Astrocyte of the spinal cord (primary cell): ENCODE measurements at regions not wholly inside any gene's neighbourhood (a gene's known extent, or its start where the extent isn't known, plus 50 kb on each side); places are given as distances from the start of the nearest gene placed in this dataset.
"Not testable (repeated sequence)": the region's sequence is repeated elsewhere in the genome, so short reads cannot be mapped to it uniquely, and the experiment has no call there.

ENCODE experiments used
- DNase-seq: peaks from one replicate; pipeline ENCODE4 v3.0.0; 2011; ENCODE audit warnings: low read depth, low spot score
- H3K4me3 ChIP-seq: 2 replicates; pipeline ENCODE4 v1.5.1; 2011; ENCODE audit warnings: low read depth, mild to moderate bottlenecking, low read length, moderate library complexity
- in situ Hi-C: cut with HindIII; loops from 2 replicates; pipeline ENCODE4 v1.10.0; 2017; ENCODE audit warnings: low sequenced_read_pairs
- TF ChIP-seq, protein P1 (sequence below): IDR thresholded peaks from 2 replicates; pipeline ENCODE4 v1.5.1; 2012; ENCODE audit warnings: low read depth, mild to moderate bottlenecking, low read length, inconsistent platforms

- TF ChIP-seq, protein P1, sequence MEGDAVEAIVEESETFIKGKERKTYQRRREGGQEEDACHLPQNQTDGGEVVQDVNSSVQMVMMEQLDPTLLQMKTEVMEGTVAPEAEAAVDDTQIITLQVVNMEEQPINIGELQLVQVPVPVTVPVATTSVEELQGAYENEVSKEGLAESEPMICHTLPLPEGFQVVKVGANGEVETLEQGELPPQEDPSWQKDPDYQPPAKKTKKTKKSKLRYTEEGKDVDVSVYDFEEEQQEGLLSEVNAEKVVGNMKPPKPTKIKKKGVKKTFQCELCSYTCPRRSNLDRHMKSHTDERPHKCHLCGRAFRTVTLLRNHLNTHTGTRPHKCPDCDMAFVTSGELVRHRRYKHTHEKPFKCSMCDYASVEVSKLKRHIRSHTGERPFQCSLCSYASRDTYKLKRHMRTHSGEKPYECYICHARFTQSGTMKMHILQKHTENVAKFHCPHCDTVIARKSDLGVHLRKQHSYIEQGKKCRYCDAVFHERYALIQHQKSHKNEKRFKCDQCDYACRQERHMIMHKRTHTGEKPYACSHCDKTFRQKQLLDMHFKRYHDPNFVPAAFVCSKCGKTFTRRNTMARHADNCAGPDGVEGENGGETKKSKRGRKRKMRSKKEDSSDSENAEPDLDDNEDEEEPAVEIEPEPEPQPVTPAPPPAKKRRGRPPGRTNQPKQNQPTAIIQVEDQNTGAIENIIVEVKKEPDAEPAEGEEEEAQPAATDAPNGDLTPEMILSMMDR = no peak
- DNase-seq = no peak
- no peak overlapping the region for H3K4me3 ChIP-seq
- in situ Hi-C loops = no loop called here
Observed at GRCh38 chr21:31586118-31586517, 73.4 kb upstream of the SOD1 start.

DNA sequence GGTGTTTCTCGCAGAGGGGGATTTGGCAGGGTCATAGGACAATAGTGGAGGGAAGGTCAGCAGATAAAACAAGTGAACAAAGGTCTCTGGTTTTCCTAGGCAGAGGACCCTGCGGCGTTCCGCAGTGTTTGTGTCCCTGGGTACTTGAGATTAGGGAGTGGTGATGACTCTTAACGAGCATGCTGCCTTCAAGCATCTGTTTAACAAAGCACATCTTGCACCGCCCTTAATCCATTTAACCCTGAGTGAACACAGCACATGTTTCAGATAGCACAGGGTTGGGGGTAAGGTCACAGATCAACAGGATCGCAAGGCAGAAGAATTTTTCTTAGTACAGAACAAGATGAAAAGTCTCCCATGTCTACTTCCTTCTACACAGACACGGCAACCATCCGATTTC is 75.6 kb upstream of the SOD1 start:
- DNase-seq, in situ Hi-C loops: not testable (repeated sequence)

GRCh38 chr21:31583498-31583897 is 76.0 kb upstream of the SOD1 start:
- DNase-seq = no peak
- no peak overlapping the region for H3K4me3 ChIP-seq
- in situ Hi-C loops = no loop called here
- TF ChIP-seq, protein P1 = no peak

More for the DNA sequence above, 75.6 kb upstream of the SOD1 start:
- H3K4me3 ChIP-seq = not testable (repeated sequence)

DNA sequence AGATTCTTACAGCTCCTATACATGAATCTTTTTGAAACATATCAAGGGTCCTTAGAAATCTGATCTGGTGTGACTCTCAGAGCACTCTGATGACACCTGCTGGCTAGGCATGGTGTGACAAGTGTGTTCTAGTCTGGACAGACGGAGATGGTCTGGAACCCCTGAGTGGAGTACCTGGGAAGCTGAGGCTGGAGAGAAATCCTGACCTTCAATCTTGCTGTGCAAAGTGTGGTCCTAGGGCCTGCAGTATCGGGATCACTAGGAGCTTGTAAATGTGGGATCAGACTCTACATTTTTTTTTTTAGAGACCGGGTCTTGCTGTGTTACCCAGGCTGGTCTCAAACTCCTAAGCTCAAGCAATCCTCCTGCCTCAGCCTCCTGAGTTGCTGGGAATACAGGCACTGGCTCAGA is 78.6 kb upstream of the SOD1 start:
- in situ Hi-C loops = no loop called here
- DNase-seq = peak; percentile 68
- H3K4me3 ChIP-seq = no peak overlapping the region
- TF ChIP-seq, protein P1 = peak; percentile 91

DNA sequence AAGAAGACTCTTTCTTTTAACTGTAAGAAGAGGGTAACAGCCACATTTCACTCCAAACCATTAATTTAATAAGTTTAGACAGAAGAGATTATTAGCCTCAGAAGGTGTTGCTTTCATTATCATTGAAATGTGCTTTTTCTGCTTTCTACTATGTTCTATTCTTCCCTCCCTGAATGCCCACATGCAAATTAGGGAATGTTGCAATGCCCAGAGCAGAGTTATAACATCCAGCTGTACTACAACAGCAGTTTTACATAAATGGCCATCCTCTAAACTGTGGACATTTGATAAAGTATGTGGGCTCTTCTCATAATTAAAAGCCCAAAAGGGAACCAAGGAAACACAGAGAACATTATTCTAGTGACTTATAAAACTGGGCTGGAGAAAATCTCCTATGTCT is 82.2 kb upstream of the SOD1 start:
- DNase-seq = no peak
- in situ Hi-C loops = no loop called here
- no peak overlapping the region for H3K4me3 ChIP-seq
- TF ChIP-seq, protein P1 = no peak

- in situ Hi-C loops = no loop called here
- TF ChIP-seq, protein P1 = no peak
- DNase-seq = no peak
- no peak overlapping the region for H3K4me3 ChIP-seq
Observed at GRCh38 chr21:31576428-31576827, 83.1 kb upstream of the SOD1 start.

DNA sequence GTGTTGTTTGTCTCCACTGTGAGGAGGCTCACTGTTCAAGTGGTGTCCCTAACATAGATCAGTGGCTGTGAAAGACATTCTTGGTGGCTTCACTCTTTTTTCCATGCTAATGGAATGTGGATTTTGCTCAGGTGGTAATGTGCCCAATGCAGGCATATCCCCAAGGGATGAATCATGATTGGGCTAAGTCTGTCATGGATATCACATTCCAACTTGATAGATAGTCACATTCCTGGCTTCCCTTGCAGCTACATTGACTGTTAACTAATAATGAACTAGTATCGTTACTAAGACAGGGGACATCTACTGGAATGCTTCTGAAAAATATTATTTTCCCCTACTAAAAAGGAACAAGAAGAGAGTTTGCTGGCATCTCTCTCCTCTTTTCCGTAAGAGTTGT is 86.3 kb upstream of the SOD1 start:
- no peak overlapping the region for H3K4me3 ChIP-seq
- in situ Hi-C loops = no loop called here
- no peak for DNase-seq
- TF ChIP-seq, protein P1 = no peak
